ENCODE measurements at regions not wholly inside any gene's neighbourhood (a gene's known extent, or its start where the extent isn't known, plus 50 kb on each side); places are given as distances from the start of the nearest gene placed in this dataset.

GRCh38 chr3:147655236-147655635, 246.1 kb downstream of the ZIC1 start:
- Histone ChIP-seq H3K4me2 (ENCODE audit: low read depth, low read length, poor library complexity, severe bottlenecking) (no peak overlapping the region), H3K27me3 (ENCODE audit: low read length) (no peaks in the 10 kb centered on the region), H3K9me3 (ENCODE audit: low read length) (no peaks in the 10 kb centered on the region; the same call in 1 of the 2 replicates), H3K4me3 (ENCODE audit: low read length) (no peak overlapping the region), H3K4me1 (ENCODE audit: low read length) (no peaks in the 10 kb centered on the region), H3K79me2 (ENCODE audit: low read length) (no peaks in the 10 kb centered on the region), H3K9ac (ENCODE audit: low read length) (no peak overlapping the region), H3K9me2 (replicated peaks; ENCODE audit: insufficient read depth, low read length) (0 out of 2 replicates have a peak, but pooled peaks cover 2% of the 10 kb centered on the region), H4K20me1 (ENCODE audit: insufficient read depth, low read depth, low read length) (no peaks in the 10 kb centered on the region), H3K36me3 (ENCODE audit: insufficient read depth, low read length) (no peaks in the 10 kb centered on the region), H2AFZ (ENCODE audit: low read length) (no peak overlapping the region), H3K27ac (ENCODE audit: low read length) (no peak overlapping the region)
- no peak for DNase-seq

- DNase-seq: no peak
- Histone ChIP-seq H3K9me2 (replicated peaks; ENCODE audit: insufficient read depth, low read length) (0 out of 2 replicates have a peak, but pooled peaks cover 2% of the 10 kb centered on the region), H3K4me3 (ENCODE audit: low read length) (no peak overlapping the region), H3K36me3 (ENCODE audit: insufficient read depth, low read length) (no peaks in the 10 kb centered on the region), H3K9ac (ENCODE audit: low read length) (no peak overlapping the region), H2AFZ (ENCODE audit: low read length) (no peak overlapping the region), H4K20me1 (ENCODE audit: insufficient read depth, low read depth, low read length) (no peaks in the 10 kb centered on the region), H3K27me3 (ENCODE audit: low read length) (no peaks in the 10 kb centered on the region), H3K27ac (ENCODE audit: low read length) (no peak overlapping the region), H3K9me3 (ENCODE audit: low read length) (no peaks in the 10 kb centered on the region; the same call in 1 of the 2 replicates), H3K4me1 (ENCODE audit: low read length) (no peaks in the 10 kb centered on the region), H3K4me2 (ENCODE audit: low read depth, low read length, poor library complexity, severe bottlenecking) (no peak overlapping the region), H3K79me2 (ENCODE audit: low read length) (no peaks in the 10 kb centered on the region)
These were observed 246.9 kb downstream of the ZIC1 start for GRCh38 chr3:147656023-147656422.

GRCh38 chr3:147661916-147662315, 252.8 kb downstream of the ZIC1 start:
- no peaks in the 10 kb centered on the region for H3K79me2 ChIP-seq (ENCODE audit: low read length)
- no peak overlapping the region for H2AFZ ChIP-seq (ENCODE audit: low read length)
- H3K27me3 ChIP-seq (ENCODE audit: low read length): no peaks in the 10 kb centered on the region
- no peaks in the 10 kb centered on the region for H4K20me1 ChIP-seq (ENCODE audit: insufficient read depth, low read depth, low read length)
- H3K36me3 ChIP-seq (ENCODE audit: insufficient read depth, low read length): no peaks in the 10 kb centered on the region
- H3K4me1 ChIP-seq (ENCODE audit: low read length): no peaks in the 10 kb centered on the region
- H3K9ac ChIP-seq (ENCODE audit: low read length): no peak overlapping the region
- DNase-seq: no peak
- H3K4me2 ChIP-seq (ENCODE audit: low read depth, low read length, poor library complexity, severe bottlenecking): no peak overlapping the region
- no peak overlapping the region for H3K27ac ChIP-seq (ENCODE audit: low read length)
- no peak overlapping the region for H3K4me3 ChIP-seq (ENCODE audit: low read length)
- no peaks in the 10 kb centered on the region; the same call in 1 of the 2 replicates for H3K9me3 ChIP-seq (ENCODE audit: low read length)
- no peaks in the 10 kb centered on the region for H3K9me2 ChIP-seq (replicated peaks; ENCODE audit: insufficient read depth, low read length)

GRCh38 chr3:147662705-147663104, 253.5 kb downstream of the ZIC1 start:
- Histone ChIP-seq H3K9me3 (ENCODE audit: low read length) (no peaks in the 10 kb centered on the region; the same call in 1 of the 2 replicates), H3K27ac (ENCODE audit: low read length) (no peak overlapping the region), H3K9me2 (replicated peaks; ENCODE audit: insufficient read depth, low read length) (no peaks in the 10 kb centered on the region), H3K4me1 (ENCODE audit: low read length) (no peaks in the 10 kb centered on the region), H3K9ac (ENCODE audit: low read length) (no peak overlapping the region), H3K36me3 (ENCODE audit: insufficient read depth, low read length) (no peaks in the 10 kb centered on the region), H3K4me3 (ENCODE audit: low read length) (no peak overlapping the region), H3K27me3 (ENCODE audit: low read length) (no peaks in the 10 kb centered on the region), H4K20me1 (ENCODE audit: insufficient read depth, low read depth, low read length) (no peaks in the 10 kb centered on the region), H2AFZ (ENCODE audit: low read length) (no peak overlapping the region), H3K4me2 (ENCODE audit: low read depth, low read length, poor library complexity, severe bottlenecking) (no peak overlapping the region), H3K79me2 (ENCODE audit: low read length) (no peaks in the 10 kb centered on the region)
- DNase-seq: no peak

- Histone ChIP-seq H3K4me3 (ENCODE audit: low read length) (no peak overlapping the region), H3K27ac (ENCODE audit: low read length) (no peak overlapping the region), H2AFZ (ENCODE audit: low read length) (no peak overlapping the region), H4K20me1 (ENCODE audit: insufficient read depth, low read depth, low read length) (no peaks in the 10 kb centered on the region), H3K4me2 (ENCODE audit: low read depth, low read length, poor library complexity, severe bottlenecking) (no peak overlapping the region), H3K9ac (ENCODE audit: low read length) (no peak overlapping the region), H3K36me3 (ENCODE audit: insufficient read depth, low read length) (no peaks in the 10 kb centered on the region), H3K79me2 (ENCODE audit: low read length) (no peaks in the 10 kb centered on the region), H3K9me3 (ENCODE audit: low read length) (no peaks in the 10 kb centered on the region), H3K4me1 (ENCODE audit: low read length) (no peaks in the 10 kb centered on the region), H3K27me3 (ENCODE audit: low read length) (no peaks in the 10 kb centered on the region), H3K9me2 (replicated peaks; ENCODE audit: insufficient read depth, low read length) (no peaks in the 10 kb centered on the region)
- no peak for DNase-seq
These were observed 259.9 kb downstream of the ZIC1 start for GRCh38 chr3:147669077-147669476.

GRCh38 chr3:147672035-147672434, 262.9 kb downstream of the ZIC1 start:
- DNase-seq: no peak
- Histone ChIP-seq H3K27ac (ENCODE audit: low read length) (no peak overlapping the region), H3K27me3 (ENCODE audit: low read length) (no peaks in the 10 kb centered on the region), H3K9me2 (replicated peaks; ENCODE audit: insufficient read depth, low read length) (0 out of 2 replicates have a peak, but pooled peaks cover 2% of the 10 kb centered on the region), H3K9ac (ENCODE audit: low read length) (no peak overlapping the region), H4K20me1 (ENCODE audit: insufficient read depth, low read depth, low read length) (no peaks in the 10 kb centered on the region), H3K4me2 (ENCODE audit: low read depth, low read length, poor library complexity, severe bottlenecking) (no peak overlapping the region), H3K9me3 (ENCODE audit: low read length) (no peaks in the 10 kb centered on the region), H3K36me3 (ENCODE audit: insufficient read depth, low read length) (no peaks in the 10 kb centered on the region), H3K79me2 (ENCODE audit: low read length) (no peaks in the 10 kb centered on the region), H3K4me1 (ENCODE audit: low read length) (no peaks in the 10 kb centered on the region), H3K4me3 (ENCODE audit: low read length) (no peak overlapping the region), H2AFZ (ENCODE audit: low read length) (no peak overlapping the region)

GRCh38 chr3:147672436-147672835, 263.3 kb downstream of the ZIC1 start:
- Histone ChIP-seq H3K4me2 (ENCODE audit: low read depth, low read length, poor library complexity, severe bottlenecking) (no peak overlapping the region), H3K27me3 (ENCODE audit: low read length) (no peaks in the 10 kb centered on the region), H3K27ac (ENCODE audit: low read length) (no peak overlapping the region), H3K79me2 (ENCODE audit: low read length) (no peaks in the 10 kb centered on the region), H3K9me3 (ENCODE audit: low read length) (no peaks in the 10 kb centered on the region), H3K9ac (ENCODE audit: low read length) (no peak overlapping the region), H4K20me1 (ENCODE audit: insufficient read depth, low read depth, low read length) (no peaks in the 10 kb centered on the region), H3K36me3 (ENCODE audit: insufficient read depth, low read length) (no peaks in the 10 kb centered on the region), H3K4me1 (ENCODE audit: low read length) (no peaks in the 10 kb centered on the region), H2AFZ (ENCODE audit: low read length) (no peak overlapping the region), H3K4me3 (ENCODE audit: low read length) (no peak overlapping the region), H3K9me2 (replicated peaks; ENCODE audit: insufficient read depth, low read length) (0 out of 2 replicates have a peak, but pooled peaks cover 3% of the 10 kb centered on the region)
- DNase-seq: no peak

- Histone ChIP-seq H3K9me3 (ENCODE audit: low read length) (no peaks in the 10 kb centered on the region), H3K4me3 (ENCODE audit: low read length) (no peak overlapping the region), H3K4me2 (ENCODE audit: low read depth, low read length, poor library complexity, severe bottlenecking) (no peak overlapping the region), H3K4me1 (ENCODE audit: low read length) (no peaks in the 10 kb centered on the region), H4K20me1 (ENCODE audit: insufficient read depth, low read depth, low read length) (no peaks in the 10 kb centered on the region), H3K9me2 (replicated peaks; ENCODE audit: insufficient read depth, low read length) (0 out of 2 replicates have a peak, but pooled peaks cover 3% of the 10 kb centered on the region), H3K9ac (ENCODE audit: low read length) (no peak overlapping the region), H3K27ac (ENCODE audit: low read length) (no peak overlapping the region), H2AFZ (ENCODE audit: low read length) (no peak overlapping the region), H3K36me3 (ENCODE audit: insufficient read depth, low read length) (no peaks in the 10 kb centered on the region), H3K79me2 (ENCODE audit: low read length) (no peaks in the 10 kb centered on the region), H3K27me3 (ENCODE audit: low read length) (no peaks in the 10 kb centered on the region)
- DNase-seq: no peak
These were observed 266.6 kb downstream of the ZIC1 start for GRCh38 chr3:147675761-147676160.

All from Karpas-422 (cell line).